ENCODE measurements at regions not wholly inside any gene's neighbourhood (a gene's known extent, or its start where the extent isn't known, plus 50 kb on each side); places are given as distances from the start of the nearest gene placed in this dataset.

- TF ChIP-seq POLR2AphosphoS5 (IDR thresholded peaks at IDR 0.05; ENCODE audit: low read depth, low read length): no peak
- no peak for TF ChIP-seq CTCF (IDR thresholded peaks at IDR 0.05)
These were observed 157.4 kb upstream of the CTNNB1 start for GRCh38 chr3:41041899-41042298.
